ENCODE measurements at regions not wholly inside any gene's neighbourhood (a gene's known extent, or its start where the extent isn't known, plus 50 kb on each side); places are given as distances from the start of the nearest gene placed in this dataset.

- no peak for TF ChIP-seq POLR2A (IDR thresholded peaks at IDR 0.05)
- TF ChIP-seq CTCF (IDR thresholded peaks at IDR 0.05), result no peak
- Histone ChIP-seq H3K4me3 (no peak overlapping the region), H3K36me3 (replicated peaks in 1 of 2; ENCODE audit: insufficient read depth in 1 of 2, low read depth in 2 of 2) (no peaks in the 10 kb centered on the region), H3K27ac (no peak overlapping the region), H3K9me3 (no peaks in the 10 kb centered on the region), H3K27me3 (no peaks in the 10 kb centered on the region), H3K4me1 (no peaks in the 10 kb centered on the region)
- ATAC-seq, result no peak
- no peak for DNase-seq
- WGBS, 2 donors, result 68 to 80% methylated on average over 1 of the region's 1 CpG
- intact Hi-C loops (cut with DNase I), result no loop called here
Measured at GRCh38 chr5:163855754-163856153, 350.3 kb downstream of the MAT2B start.

DNA sequence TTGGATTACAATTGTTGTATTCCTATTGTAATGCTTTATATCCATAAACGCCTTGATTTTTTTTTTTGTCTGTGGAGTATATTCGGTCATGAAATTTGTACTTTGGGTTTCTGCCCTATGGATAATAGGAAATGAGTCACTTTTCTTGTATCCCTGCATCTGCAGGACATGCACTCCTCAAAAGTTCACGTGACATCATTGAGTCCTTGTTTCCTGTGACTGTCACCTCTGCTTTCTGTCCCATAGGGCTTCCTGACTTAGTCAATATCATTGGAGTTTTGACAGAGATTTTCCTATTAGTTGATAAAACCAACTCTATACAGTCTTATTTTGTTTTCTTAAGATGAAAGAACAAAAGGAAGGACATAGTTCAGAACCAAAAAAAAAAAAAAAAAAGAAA lies 356.3 kb downstream of the MAT2B start:
- H3K27ac ChIP-seq, result no peak overlapping the region
- ATAC-seq (no peak), DNase-seq (no peak)
- H3K27me3 ChIP-seq, result no peaks in the 10 kb centered on the region
- TF ChIP-seq POLR2A (IDR thresholded peaks at IDR 0.05) (no peak), CTCF (IDR thresholded peaks at IDR 0.05) (no peak)
- 38 to 54% methylated on average over 3 of the region's 3 CpGs for WGBS, 2 donors
- no peaks in the 10 kb centered on the region for H3K4me1 ChIP-seq
- no peaks in the 10 kb centered on the region for H3K9me3 ChIP-seq
- intact Hi-C loops (cut with DNase I), result no loop called here
- no peaks in the 10 kb centered on the region for H3K36me3 ChIP-seq (replicated peaks in 1 of 2; ENCODE audit: insufficient read depth in 1 of 2, low read depth in 2 of 2)
- no peak overlapping the region for H3K4me3 ChIP-seq

DNA sequence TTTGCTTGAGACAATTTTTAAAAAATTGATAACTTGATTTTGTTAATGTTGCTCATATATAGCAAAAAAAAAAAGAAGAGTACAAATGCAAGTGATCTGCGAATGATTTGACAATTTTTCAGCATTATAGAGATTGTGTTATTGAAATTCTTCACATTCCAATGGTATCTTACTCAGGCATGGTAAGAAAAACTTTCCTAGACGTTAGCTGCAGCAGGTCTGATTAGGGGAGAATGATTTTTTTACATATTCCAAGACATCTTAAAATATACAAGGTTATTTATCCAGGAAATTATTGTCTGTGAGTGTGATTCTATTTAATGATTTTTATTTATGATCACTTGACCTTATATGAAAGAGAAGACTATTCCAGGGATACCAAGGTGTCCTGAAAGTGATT lies 361.9 kb downstream of the MAT2B start:
- Histone ChIP-seq H3K27ac (no peak overlapping the region), H3K4me1 (no peaks in the 10 kb centered on the region), H3K36me3 (replicated peaks in 1 of 2; ENCODE audit: insufficient read depth in 1 of 2, low read depth in 2 of 2) (no peaks in the 10 kb centered on the region), H3K4me3 (no peak overlapping the region), H3K27me3 (no peaks in the 10 kb centered on the region), H3K9me3 (no peaks in the 10 kb centered on the region)
- TF ChIP-seq POLR2A (IDR thresholded peaks at IDR 0.05), result no peak
- no peak for TF ChIP-seq CTCF (IDR thresholded peaks at IDR 0.05)
- WGBS, 2 donors, result 19 to 23% methylated on average over 2 of the region's 2 CpGs
- no peak for ATAC-seq
- intact Hi-C loops (cut with DNase I), result no loop called here
- DNase-seq, result no peak

DNA sequence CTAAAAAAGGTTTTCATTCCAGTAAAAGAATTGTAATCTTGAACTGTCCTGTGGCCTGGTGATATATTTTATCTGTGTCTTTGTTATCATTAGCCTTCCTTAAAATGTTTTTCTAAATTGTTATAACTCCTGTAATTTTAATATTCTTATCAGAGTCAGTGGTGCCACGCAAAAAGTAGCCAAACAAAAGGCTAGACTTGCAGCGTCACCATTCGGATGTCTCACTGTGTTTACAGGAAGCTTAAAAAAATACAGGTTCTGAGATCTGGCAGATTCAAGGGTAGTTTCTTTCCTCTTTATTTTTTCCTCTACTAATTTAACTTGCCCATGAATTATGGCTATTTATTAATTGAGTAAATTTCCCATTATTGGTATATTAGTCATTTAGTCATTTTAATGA lies 362.3 kb downstream of the MAT2B start:
- no peaks in the 10 kb centered on the region for H3K27me3 ChIP-seq
- no peak for DNase-seq
- ATAC-seq, result no peak
- H3K27ac ChIP-seq, result no peak overlapping the region
- no peak for TF ChIP-seq CTCF (IDR thresholded peaks at IDR 0.05)
- no peak for TF ChIP-seq POLR2A (IDR thresholded peaks at IDR 0.05)
- no peaks in the 10 kb centered on the region for H3K36me3 ChIP-seq (replicated peaks in 1 of 2; ENCODE audit: insufficient read depth in 1 of 2, low read depth in 2 of 2)
- 26 to 38% methylated on average over 3 of the region's 3 CpGs for WGBS, 2 donors
- H3K4me1 ChIP-seq, result no peaks in the 10 kb centered on the region
- H3K4me3 ChIP-seq, result no peak overlapping the region
- intact Hi-C loops (cut with DNase I), result no loop called here
- H3K9me3 ChIP-seq, result no peaks in the 10 kb centered on the region

DNA sequence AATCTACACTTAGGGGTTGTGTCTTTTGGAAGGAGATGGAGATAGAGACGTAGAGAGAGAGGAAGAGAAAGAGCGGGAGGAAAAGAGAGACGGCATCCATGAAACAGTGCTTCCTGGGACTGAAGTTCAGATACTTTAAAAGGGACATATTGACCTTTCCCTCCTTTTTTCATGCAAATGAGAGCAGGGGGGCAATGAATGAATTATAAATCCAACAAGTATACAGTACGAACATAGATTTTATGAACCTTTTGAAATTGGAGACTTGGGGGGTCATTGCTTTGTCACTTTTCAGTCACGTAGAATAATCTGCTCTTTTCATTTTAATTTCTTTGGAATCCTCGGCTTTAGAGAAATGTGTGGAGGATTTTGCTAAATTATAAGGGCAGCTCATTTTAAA lies 364.2 kb downstream of the MAT2B start:
- no peak for TF ChIP-seq POLR2A (IDR thresholded peaks at IDR 0.05)
- no peak for TF ChIP-seq CTCF (IDR thresholded peaks at IDR 0.05)
- Histone ChIP-seq H3K4me1 (no peaks in the 10 kb centered on the region), H3K36me3 (replicated peaks in 1 of 2; ENCODE audit: insufficient read depth in 1 of 2, low read depth in 2 of 2) (no peaks in the 10 kb centered on the region), H3K27ac (no peak overlapping the region), H3K4me3 (no peak overlapping the region), H3K27me3 (no peaks in the 10 kb centered on the region), H3K9me3 (no peaks in the 10 kb centered on the region)
- no peak for ATAC-seq
- DNase-seq, result no peak
- WGBS, 2 donors, result 58 to 63% methylated on average over 6 of the region's 6 CpGs
- intact Hi-C loops (cut with DNase I), result no loop called here
